SK-N-SH (cell line): ENCODE measurements at regions not wholly inside any gene's neighbourhood (a gene's known extent, or its start where the extent isn't known, plus 50 kb on each side); places are given as distances from the start of the nearest gene placed in this dataset.

Source experiments
- CTCF ChIA-PET: fragments of 300-600, 350-600 bp; formaldehyde crosslinking; extraction: SDS; loops from one replicate; lab custom pipeline; 2021; lab: Yijun Ruan, JAX
- POLR2A ChIA-PET: fragments of 350-600 bp; sonication (Branson Sonifier 250); formaldehyde crosslinking; extraction: SDS; loops from one replicate; lab custom pipeline; 2020; ENCODE audit warnings: antibody characterized with exemption, inconsistent platforms; lab: Yijun Ruan, JAX
- DNase-seq: peaks from one replicate; pipeline ENCODE4 v3.0.0; 2012
- H2AFZ ChIP-seq: fragments of 200-600 bp; sonication (generic); 2 replicates; pipeline ENCODE4 v1.8.1; 2016; ENCODE audit warnings: antibody characterized with exemption, mild to moderate bottlenecking, low read depth
- H3F3A ChIP-seq: fragments of 200-600 bp; sonication (generic); replicated peaks from 2 replicates; pipeline ENCODE3; 2016; ENCODE audit warnings: antibody characterized with exemption, mild to moderate bottlenecking; ENCODE audit not compliant: insufficient read depth
- H3K27ac ChIP-seq, 2 experiments: fragments of 200-500 bp in 1 of 2; fragments of 200-600 bp in 1 of 2; sonication (Bioruptor generic) in 1 of 2; sonication (generic), shearing (Covaris generic) in 1 of 2; 2 replicates each; pipeline versions ENCODE4 v1.5.1 to v1.6.1; 2014 to 2016; ENCODE audit warnings: low read depth in 2 of 2, inconsistent platforms in 1 of 2, low read length in 1 of 2, mild to moderate bottlenecking in 1 of 2, mixed read lengths in 1 of 2
- H3K27me3 ChIP-seq: fragments of 200-600 bp; sonication (generic), shearing (Covaris generic); 2 replicates; pipeline ENCODE4 v1.6.1; 2016; ENCODE audit warnings: mixed run types; ENCODE audit not compliant: insufficient read depth
- H3K36me3 ChIP-seq, 2 experiments: fragments of 200-500 bp in 1 of 2; fragments of 200-600 bp in 1 of 2; sonication (Bioruptor generic) in 1 of 2; sonication (generic) in 1 of 2; replicated peaks in 1 of 2; 2 replicates each; pipeline versions ENCODE3 to v1.5.1; 2014 to 2016; ENCODE audit warnings: low read length in 1 of 2, mild to moderate bottlenecking in 1 of 2; ENCODE audit not compliant: insufficient read depth in 2 of 2, control insufficient read depth in 1 of 2
- H3K4me1 ChIP-seq, 2 experiments: fragments of 200-500 bp in 1 of 2; fragments of 200-600 bp in 1 of 2; sonication (Bioruptor generic) in 1 of 2; sonication (generic), shearing (Covaris generic) in 1 of 2; 2 replicates each; pipeline versions ENCODE4 v1.5.1 to v1.6.1; 2014 to 2016; ENCODE audit warnings: low read depth in 1 of 2, low read length in 1 of 2, mixed run types in 1 of 2; ENCODE audit not compliant: insufficient read depth in 2 of 2, control insufficient read depth in 1 of 2
- H3K4me2 ChIP-seq: fragments of 200-600 bp; sonication (generic), shearing (Covaris generic); 2 replicates; pipeline ENCODE4 v1.6.1; 2017; ENCODE audit warnings: mixed run types
- H3K4me3 ChIP-seq, 2 experiments: fragments of 200-500 bp in 1 of 2; fragments of 200-600 bp in 1 of 2; sonication (Bioruptor generic) in 1 of 2; sonication (generic), shearing (Covaris generic) in 1 of 2; 2 replicates each; pipeline versions ENCODE4 v1.5.1 to v1.8.1; 2014 to 2016; ENCODE audit warnings: low read depth in 2 of 2, inconsistent platforms in 1 of 2, low read length in 1 of 2, mild to moderate bottlenecking in 1 of 2, mixed read lengths in 1 of 2, moderate library complexity in 1 of 2
- H3K79me2 ChIP-seq: fragments of 200-600 bp; sonication (generic); 2 replicates; pipeline ENCODE4 v1.8.1; 2017; ENCODE audit warnings: mild to moderate bottlenecking; ENCODE audit not compliant: insufficient read depth
- H3K9ac ChIP-seq: fragments of 200-600 bp; sonication (generic); 2 replicates; pipeline ENCODE4 v1.6.1; 2017; ENCODE audit warnings: mixed run types
- H3K9me2 ChIP-seq: fragments of 200-600 bp; sonication (generic); 2 replicates; pipeline ENCODE4 v1.6.1; 2017; ENCODE audit warnings: mixed run types
- H3K9me3 ChIP-seq: fragments of 200-600 bp; sonication (generic); 2 replicates; pipeline ENCODE4 v1.6.1; 2017; ENCODE audit warnings: mixed run types, mild to moderate bottlenecking, moderate library complexity
- H4K20me1 ChIP-seq: fragments of 200-600 bp; sonication (generic); 2 replicates; pipeline ENCODE4 v1.6.1; 2017; ENCODE audit warnings: mild to moderate bottlenecking, mixed run types; ENCODE audit not compliant: insufficient read depth
- GABPA ChIP-seq: IDR thresholded peaks from 2 replicates; pipeline ENCODE4 v1.4.0; 2012; ENCODE audit warnings: low read depth, mild to moderate bottlenecking
- JUND ChIP-seq: IDR thresholded peaks from 2 replicates; pipeline ENCODE4 v1.4.0; 2012
- MEF2A ChIP-seq: IDR thresholded peaks from 2 replicates; pipeline ENCODE4 v1.4.0; 2012; ENCODE audit warnings: low read depth, borderline replicate concordance
- MXI1 ChIP-seq: IDR thresholded peaks from 2 replicates; pipeline ENCODE4 v1.6.1; 2012; ENCODE audit warnings: mild to moderate bottlenecking, low read depth, low read length, improper control_type of control experiment
- POLR2AphosphoS5 ChIP-seq: IDR thresholded peaks from 2 replicates; pipeline ENCODE4 v1.6.1; 2012; ENCODE audit warnings: low read depth, low read length
- REST ChIP-seq: IDR thresholded peaks from 2 replicates; pipeline ENCODE4 v1.6.1; 2012; ENCODE audit warnings: mild to moderate bottlenecking, low read depth, low read length, moderate library complexity
- TCF12 ChIP-seq: IDR thresholded peaks from 2 replicates; pipeline ENCODE4 v1.4.0; 2012
- TEAD4 ChIP-seq: IDR thresholded peaks from 2 replicates; pipeline ENCODE4 v1.4.0; 2012; ENCODE audit warnings: mild to moderate bottlenecking, borderline replicate concordance; ENCODE audit not compliant: insufficient read depth
- YY1 ChIP-seq: IDR thresholded peaks from 2 replicates; pipeline ENCODE4 v1.4.0; 2012; ENCODE audit warnings: low read depth, mild to moderate bottlenecking
- WGBS: methylation state at CpG from one replicate; pipeline ENCODE4 v1.1.6; 2017; ENCODE audit warnings: low lambda C conversion rate; 5-methylcytosine and 5-hydroxymethylcytosine counted together
- TF ChIP-seq, protein P1 (sequence below): IDR thresholded peaks from 2 replicates; pipeline ENCODE4 v1.4.0; 2012; ENCODE audit warnings: low read depth
- TF ChIP-seq, protein P2 (sequence below): fragments of 200-600 bp; sonication (generic); IDR thresholded peaks from 2 replicates; pipeline ENCODE4 v1.6.1; 2017; ENCODE audit warnings: antibody characterized with exemption, mild to moderate bottlenecking, moderate library complexity
- TF ChIP-seq, protein P3 (sequence below): fragments of 150-350 bp; IDR thresholded peaks from 2 replicates; pipeline ENCODE4 v1.6.1; 2017; ENCODE audit warnings: antibody characterized with exemption, low read length, low read depth, borderline replicate concordance

GRCh38 chr5:14019768-14020290 lies 75.3 kb upstream of the DNAH5 start:
- Histone ChIP-seq H2AFZ (no peak overlapping the region), H3K36me3 (no peaks in the 10 kb centered on the region), H3K79me2 (no peaks in the 10 kb centered on the region), H3F3A (peaks cover 5% of the 10 kb centered on the region), H3K27ac (no peak overlapping the region), H3K4me2 (no peak overlapping the region), H3K9me3 (no peaks in the 10 kb centered on the region), H3K4me3 (no peak overlapping the region), H3K9me2 (no peaks in the 10 kb centered on the region), H3K4me1 (no peaks in the 10 kb centered on the region; a peak in 1 of 4 replicates), H3K27me3 (no peaks in the 10 kb centered on the region), H3K9ac (no peak overlapping the region), H4K20me1 (no peaks in the 10 kb centered on the region)
- no peak for TF ChIP-seq MXI1
- no peak for TF ChIP-seq TCF12
- POLR2A ChIA-PET: no interaction called here
- CTCF ChIA-PET: no interaction called here
- 100% methylated on average over 1 of the region's 1 CpG for WGBS
- no peak for DNase-seq

DNA sequence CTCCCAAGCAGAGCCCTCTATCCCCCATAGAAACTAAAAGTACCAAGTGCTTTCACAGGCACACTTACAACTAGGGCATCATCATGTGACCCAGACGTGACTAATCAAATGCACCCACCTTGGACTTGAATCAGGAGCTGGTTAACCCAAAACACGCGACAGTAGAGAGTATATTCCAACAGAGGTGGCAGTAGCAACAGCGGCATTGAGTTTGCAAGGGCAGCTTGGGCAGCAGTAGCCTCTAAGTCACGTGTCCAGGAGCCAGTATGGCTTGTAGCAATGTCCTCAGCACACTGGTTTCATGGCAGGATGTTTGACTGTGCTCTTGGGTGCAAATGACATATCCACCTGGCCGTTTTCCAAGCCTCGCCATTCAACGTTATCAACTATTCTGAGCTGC lies 73.4 kb upstream of the DNAH5 start:
- H3K27ac ChIP-seq: no peak overlapping the region
- H3K79me2 ChIP-seq: no peaks in the 10 kb centered on the region
- H4K20me1 ChIP-seq: no peaks in the 10 kb centered on the region
- TF ChIP-seq YY1: no peak
- TF ChIP-seq, protein P1, sequence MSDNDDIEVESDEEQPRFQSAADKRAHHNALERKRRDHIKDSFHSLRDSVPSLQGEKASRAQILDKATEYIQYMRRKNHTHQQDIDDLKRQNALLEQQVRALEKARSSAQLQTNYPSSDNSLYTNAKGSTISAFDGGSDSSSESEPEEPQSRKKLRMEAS: no peak
- TF ChIP-seq, protein P2, sequence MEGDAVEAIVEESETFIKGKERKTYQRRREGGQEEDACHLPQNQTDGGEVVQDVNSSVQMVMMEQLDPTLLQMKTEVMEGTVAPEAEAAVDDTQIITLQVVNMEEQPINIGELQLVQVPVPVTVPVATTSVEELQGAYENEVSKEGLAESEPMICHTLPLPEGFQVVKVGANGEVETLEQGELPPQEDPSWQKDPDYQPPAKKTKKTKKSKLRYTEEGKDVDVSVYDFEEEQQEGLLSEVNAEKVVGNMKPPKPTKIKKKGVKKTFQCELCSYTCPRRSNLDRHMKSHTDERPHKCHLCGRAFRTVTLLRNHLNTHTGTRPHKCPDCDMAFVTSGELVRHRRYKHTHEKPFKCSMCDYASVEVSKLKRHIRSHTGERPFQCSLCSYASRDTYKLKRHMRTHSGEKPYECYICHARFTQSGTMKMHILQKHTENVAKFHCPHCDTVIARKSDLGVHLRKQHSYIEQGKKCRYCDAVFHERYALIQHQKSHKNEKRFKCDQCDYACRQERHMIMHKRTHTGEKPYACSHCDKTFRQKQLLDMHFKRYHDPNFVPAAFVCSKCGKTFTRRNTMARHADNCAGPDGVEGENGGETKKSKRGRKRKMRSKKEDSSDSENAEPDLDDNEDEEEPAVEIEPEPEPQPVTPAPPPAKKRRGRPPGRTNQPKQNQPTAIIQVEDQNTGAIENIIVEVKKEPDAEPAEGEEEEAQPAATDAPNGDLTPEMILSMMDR: no peak
- TF ChIP-seq, protein P3, sequence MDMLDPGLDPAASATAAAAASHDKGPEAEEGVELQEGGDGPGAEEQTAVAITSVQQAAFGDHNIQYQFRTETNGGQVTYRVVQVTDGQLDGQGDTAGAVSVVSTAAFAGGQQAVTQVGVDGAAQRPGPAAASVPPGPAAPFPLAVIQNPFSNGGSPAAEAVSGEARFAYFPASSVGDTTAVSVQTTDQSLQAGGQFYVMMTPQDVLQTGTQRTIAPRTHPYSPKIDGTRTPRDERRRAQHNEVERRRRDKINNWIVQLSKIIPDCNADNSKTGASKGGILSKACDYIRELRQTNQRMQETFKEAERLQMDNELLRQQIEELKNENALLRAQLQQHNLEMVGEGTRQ: no peak
- H3K4me2 ChIP-seq: no peak overlapping the region
- no peaks in the 10 kb centered on the region for H3K9me3 ChIP-seq
- no peaks in the 10 kb centered on the region for H3K27me3 ChIP-seq
- no peaks in the 10 kb centered on the region for H3K9me2 ChIP-seq
- ChIA-PET CTCF (no interaction called here), POLR2A (no interaction called here)
- no peaks in the 10 kb centered on the region for H3K36me3 ChIP-seq
- H3K4me3 ChIP-seq: no peak overlapping the region
- DNase-seq: no peak
- H3K9ac ChIP-seq: no peak overlapping the region
- peaks cover 9% of the 10 kb centered on the region for H3F3A ChIP-seq
- 75% methylated on average over 7 of the region's 8 CpGs for WGBS
- no peak overlapping the region for H2AFZ ChIP-seq
- H3K4me1 ChIP-seq: no peaks in the 10 kb centered on the region; a peak in 1 of 4 replicates

- Histone ChIP-seq H3K9me2 (no peaks in the 10 kb centered on the region), H3K4me3 (no peak overlapping the region), H3K79me2 (no peaks in the 10 kb centered on the region), H3K4me1 (no peaks in the 10 kb centered on the region; a peak in 2 of 4 replicates), H3K9ac (no peak overlapping the region), H3K4me2 (no peak overlapping the region), H3K27me3 (no peaks in the 10 kb centered on the region), H4K20me1 (no peaks in the 10 kb centered on the region), H3K27ac (no peak overlapping the region), H3K9me3 (no peaks in the 10 kb centered on the region), H3K36me3 (no peaks in the 10 kb centered on the region), H2AFZ (no peak overlapping the region), H3F3A (peaks cover 14% of the 10 kb centered on the region)
- ChIA-PET POLR2A (no interaction called here), CTCF (no interaction called here)
- TF ChIP-seq MEF2A (no peak), TEAD4 (no peak), GABPA (no peak), REST (no peak), JUND (no peak), POLR2AphosphoS5 (no peak)
- WGBS: 55% methylated on average over 4 of the region's 4 CpGs
- no peak for DNase-seq
Measured at GRCh38 chr5:14016549-14016948, 72.1 kb upstream of the DNAH5 start.
